Ovary (tissue), 3 donors: ENCODE measurements at regions not wholly inside any gene's neighbourhood (a gene's known extent, or its start where the extent isn't known, plus 50 kb on each side); places are given as distances from the start of the nearest gene placed in this dataset.

Experiments used
- EP300 ChIP-seq: sonication (generic); formaldehyde crosslinking; IDR thresholded peaks from one replicate; pipeline ENCODE4 v1.6.1; 2017; ENCODE audit warnings: antibody characterized with exemption
- POLR2A ChIP-seq: fragments of 450-650 bp; IDR thresholded peaks from one replicate; pipeline ENCODE4 v1.6.1; 2017; ENCODE audit warnings: antibody characterized with exemption, mild to moderate bottlenecking, moderate library complexity
- TF ChIP-seq, protein P1 (sequence below), 3 donors: fragments of 450-650 bp in 2 of 3; fragments of 200-600 bp in 1 of 3; IDR thresholded peaks; one replicate each; pipeline versions ENCODE4 v1.5.1 to v1.8.0; 2016 to 2022; ENCODE audit warnings: antibody characterized with exemption in 3 of 3, mild to moderate bottlenecking in 1 of 3
- donor health status: DM: no; HTN: no; CAD: no.

DNA sequence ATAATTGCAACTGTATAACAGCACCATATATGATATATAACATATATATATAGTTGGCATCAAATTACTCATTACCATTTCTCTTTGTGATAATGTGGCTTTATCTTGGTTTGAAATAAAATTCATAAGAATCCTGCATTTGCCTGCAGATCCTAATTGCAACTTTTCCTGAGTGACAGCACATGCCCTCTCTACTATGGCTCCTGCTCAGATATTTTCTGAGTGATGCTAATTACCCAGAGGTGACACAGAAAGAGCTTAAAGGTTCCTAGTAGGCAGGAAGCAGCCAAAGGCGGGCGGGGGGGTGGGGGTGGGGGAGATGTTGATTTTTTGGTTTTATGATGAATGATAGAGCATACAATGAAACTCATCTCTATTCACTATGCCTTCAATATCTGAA lies 370.6 kb downstream of the MFSD1 start:
- TF ChIP-seq, protein P1, sequence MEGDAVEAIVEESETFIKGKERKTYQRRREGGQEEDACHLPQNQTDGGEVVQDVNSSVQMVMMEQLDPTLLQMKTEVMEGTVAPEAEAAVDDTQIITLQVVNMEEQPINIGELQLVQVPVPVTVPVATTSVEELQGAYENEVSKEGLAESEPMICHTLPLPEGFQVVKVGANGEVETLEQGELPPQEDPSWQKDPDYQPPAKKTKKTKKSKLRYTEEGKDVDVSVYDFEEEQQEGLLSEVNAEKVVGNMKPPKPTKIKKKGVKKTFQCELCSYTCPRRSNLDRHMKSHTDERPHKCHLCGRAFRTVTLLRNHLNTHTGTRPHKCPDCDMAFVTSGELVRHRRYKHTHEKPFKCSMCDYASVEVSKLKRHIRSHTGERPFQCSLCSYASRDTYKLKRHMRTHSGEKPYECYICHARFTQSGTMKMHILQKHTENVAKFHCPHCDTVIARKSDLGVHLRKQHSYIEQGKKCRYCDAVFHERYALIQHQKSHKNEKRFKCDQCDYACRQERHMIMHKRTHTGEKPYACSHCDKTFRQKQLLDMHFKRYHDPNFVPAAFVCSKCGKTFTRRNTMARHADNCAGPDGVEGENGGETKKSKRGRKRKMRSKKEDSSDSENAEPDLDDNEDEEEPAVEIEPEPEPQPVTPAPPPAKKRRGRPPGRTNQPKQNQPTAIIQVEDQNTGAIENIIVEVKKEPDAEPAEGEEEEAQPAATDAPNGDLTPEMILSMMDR (IDR thresholded peaks at IDR 0.05), result no peak
- TF ChIP-seq POLR2A (no peak), EP300 (no peak)
